Adrenal gland (tissue), 5 donors: ENCODE measurements at regions not wholly inside any gene's neighbourhood (a gene's known extent, or its start where the extent isn't known, plus 50 kb on each side); places are given as distances from the start of the nearest gene placed in this dataset.

Source experiments
- CTCF ChIP-seq, 6 experiments: fragments of 450-650 bp in 4 of 6; fragments of 200-600 bp in 2 of 6; sonication (generic) in 1 of 6; IDR thresholded peaks; 1 replicate in 5 of 6; 2 replicates in 1 of 6; pipeline versions ENCODE4 v1.5.1 to v1.8.0; 2016 to 2021; ENCODE audit warnings: antibody characterized with exemption in 6 of 6, mild to moderate bottlenecking in 2 of 6, moderate library complexity in 1 of 6
- POLR2A ChIP-seq, 2 donors: fragments of 450-650 bp; IDR thresholded peaks; one replicate each; pipeline ENCODE4 v1.6.1; 2017; ENCODE audit warnings: antibody characterized with exemption in 2 of 2, mild to moderate bottlenecking in 2 of 2, moderate library complexity in 1 of 2
- donor health status: DM: no; HTN: no; CAD: no.

DNA sequence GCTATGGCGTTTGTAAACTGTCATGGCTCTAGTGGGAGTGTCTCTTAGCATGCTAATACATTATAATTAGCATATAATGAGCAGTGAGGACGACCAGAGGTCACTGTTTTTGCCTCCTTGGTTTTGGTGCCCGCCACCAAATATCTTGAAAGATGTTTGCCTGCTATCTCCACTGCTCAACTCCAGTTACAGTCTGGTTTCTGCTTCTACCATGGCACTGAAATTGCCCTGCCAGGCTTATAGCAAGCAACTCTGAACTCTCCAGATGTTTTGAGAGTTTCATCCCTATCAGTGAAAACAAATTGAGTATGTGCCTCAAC is 122.1 kb upstream of the SPRY4 start:
- TF ChIP-seq POLR2A (IDR thresholded peaks at IDR 0.05), result no peak
- TF ChIP-seq CTCF (IDR thresholded peaks at IDR 0.05), result no peak
